ENCODE measurements at regions not wholly inside any gene's neighbourhood (a gene's known extent, or its start where the extent isn't known, plus 50 kb on each side); places are given as distances from the start of the nearest gene placed in this dataset.

DNA sequence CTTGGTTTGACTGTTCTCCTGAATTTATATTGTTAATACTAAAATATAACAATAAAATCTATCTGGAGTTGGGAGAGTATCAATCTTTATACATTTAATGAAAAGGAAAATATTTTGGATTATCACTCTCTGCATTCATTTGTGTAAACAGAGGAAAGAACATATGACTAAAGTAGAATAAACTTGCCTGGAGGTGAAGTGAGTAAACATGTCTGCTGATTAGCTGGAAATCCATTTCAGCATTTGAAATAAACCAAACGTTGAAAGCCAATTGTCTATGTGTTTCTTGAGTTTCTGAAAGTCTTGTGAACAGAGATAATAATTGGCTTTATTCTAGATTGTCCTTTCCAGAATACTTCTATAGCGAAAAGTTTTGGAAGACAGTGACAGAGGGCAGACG, 776.2 kb downstream of the SEMA5A start:
- intact Hi-C loops (cut with DNase I): no loop called here
- H3K36me3 ChIP-seq: no peaks in the 10 kb centered on the region
- TF ChIP-seq POLR2AphosphoS5 (IDR thresholded peaks at IDR 0.05; ENCODE audit: insufficient read depth in 1 of 2, low read depth in 1 of 2) (no peak), POLR2A (IDR thresholded peaks at IDR 0.05) (no peak)
- TF ChIP-seq, protein P1, sequence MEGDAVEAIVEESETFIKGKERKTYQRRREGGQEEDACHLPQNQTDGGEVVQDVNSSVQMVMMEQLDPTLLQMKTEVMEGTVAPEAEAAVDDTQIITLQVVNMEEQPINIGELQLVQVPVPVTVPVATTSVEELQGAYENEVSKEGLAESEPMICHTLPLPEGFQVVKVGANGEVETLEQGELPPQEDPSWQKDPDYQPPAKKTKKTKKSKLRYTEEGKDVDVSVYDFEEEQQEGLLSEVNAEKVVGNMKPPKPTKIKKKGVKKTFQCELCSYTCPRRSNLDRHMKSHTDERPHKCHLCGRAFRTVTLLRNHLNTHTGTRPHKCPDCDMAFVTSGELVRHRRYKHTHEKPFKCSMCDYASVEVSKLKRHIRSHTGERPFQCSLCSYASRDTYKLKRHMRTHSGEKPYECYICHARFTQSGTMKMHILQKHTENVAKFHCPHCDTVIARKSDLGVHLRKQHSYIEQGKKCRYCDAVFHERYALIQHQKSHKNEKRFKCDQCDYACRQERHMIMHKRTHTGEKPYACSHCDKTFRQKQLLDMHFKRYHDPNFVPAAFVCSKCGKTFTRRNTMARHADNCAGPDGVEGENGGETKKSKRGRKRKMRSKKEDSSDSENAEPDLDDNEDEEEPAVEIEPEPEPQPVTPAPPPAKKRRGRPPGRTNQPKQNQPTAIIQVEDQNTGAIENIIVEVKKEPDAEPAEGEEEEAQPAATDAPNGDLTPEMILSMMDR (IDR thresholded peaks at IDR 0.05): no peak

DNA sequence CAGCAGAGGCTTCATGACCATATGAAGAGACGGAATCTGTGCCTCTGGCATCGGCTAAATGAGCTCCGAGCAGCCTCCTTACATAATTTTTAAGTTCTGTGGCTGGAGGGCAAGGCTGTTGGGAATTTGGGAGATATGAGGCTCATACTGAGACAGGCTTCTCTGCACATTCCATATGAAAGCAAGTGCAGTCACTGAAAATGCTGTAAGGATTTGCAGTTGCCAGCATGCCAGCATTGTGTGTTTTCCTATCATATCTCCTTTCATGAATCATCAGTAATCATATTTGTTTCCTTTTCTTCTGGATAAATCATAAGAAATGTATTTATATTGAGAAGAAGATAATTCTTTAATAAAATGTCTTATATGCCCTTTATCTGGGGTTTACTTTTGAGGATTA, 775.4 kb downstream of the SEMA5A start:
- H3K4me1 ChIP-seq: no peaks in the 10 kb centered on the region
- intact Hi-C loops (cut with DNase I): no loop called here
- H3K4me3 ChIP-seq: no peak overlapping the region
- H3K9me3 ChIP-seq: no peaks in the 10 kb centered on the region
- H3K27me3 ChIP-seq: no peaks in the 10 kb centered on the region
- DNase-seq (ENCODE audit: extremely low spot score in 2 of 2): no peak
- H3K27ac ChIP-seq: no peak overlapping the region
- no peaks in the 10 kb centered on the region for H3K36me3 ChIP-seq
- no peak for TF ChIP-seq POLR2A (IDR thresholded peaks at IDR 0.05)
- TF ChIP-seq, protein P1 (IDR thresholded peaks at IDR 0.05): no peak
- TF ChIP-seq POLR2AphosphoS5 (IDR thresholded peaks at IDR 0.05; ENCODE audit: insufficient read depth in 1 of 2, low read depth in 1 of 2): no peak

More for the DNA sequence above, 776.2 kb downstream of the SEMA5A start:
- no peak for DNase-seq (ENCODE audit: extremely low spot score in 2 of 2)
- Histone ChIP-seq H3K27ac (no peak overlapping the region), H3K9me3 (no peaks in the 10 kb centered on the region), H3K4me3 (no peak overlapping the region), H3K27me3 (no peaks in the 10 kb centered on the region), H3K4me1 (no peaks in the 10 kb centered on the region)

DNA sequence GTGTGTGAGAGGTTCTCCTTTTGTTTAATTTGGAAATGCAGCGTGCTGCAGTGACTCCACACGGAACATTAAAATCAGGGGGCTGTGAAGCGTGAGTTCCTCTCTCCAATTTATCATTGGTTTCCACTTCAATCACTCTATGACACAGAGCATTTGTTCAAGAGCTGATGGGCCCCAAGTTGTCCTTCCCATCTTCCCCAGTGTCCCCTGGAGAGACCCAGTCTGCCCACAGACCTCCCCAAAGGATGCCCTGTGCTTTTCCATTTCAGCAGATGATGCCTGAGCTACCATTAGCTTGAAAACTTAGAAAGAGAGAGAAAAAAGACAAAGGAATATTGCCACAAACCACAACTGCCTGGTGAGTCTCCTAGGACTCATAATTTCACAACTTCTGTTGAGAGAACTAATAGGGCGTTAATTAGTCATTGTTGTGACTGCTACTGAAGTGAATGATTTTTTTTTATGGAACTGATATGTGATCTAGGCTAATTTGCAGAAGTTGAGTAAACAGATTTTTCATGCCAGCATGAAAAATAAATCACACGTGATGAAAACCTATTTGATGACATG, 772.7 kb downstream of the SEMA5A start:
- Histone ChIP-seq H3K9me3 (no peaks in the 10 kb centered on the region), H3K4me1 (no peaks in the 10 kb centered on the region), H3K4me3 (no peak overlapping the region), H3K27ac (no peak overlapping the region), H3K36me3 (no peaks in the 10 kb centered on the region), H3K27me3 (no peaks in the 10 kb centered on the region)
- intact Hi-C loops (cut with DNase I): no loop called here
- no peak for DNase-seq (ENCODE audit: extremely low spot score in 2 of 2)
- TF ChIP-seq POLR2AphosphoS5 (IDR thresholded peaks at IDR 0.05; ENCODE audit: insufficient read depth in 1 of 2, low read depth in 1 of 2) (no peak), POLR2A (IDR thresholded peaks at IDR 0.05) (no peak)
- TF ChIP-seq, protein P1 (IDR thresholded peaks at IDR 0.05): no peak

DNA sequence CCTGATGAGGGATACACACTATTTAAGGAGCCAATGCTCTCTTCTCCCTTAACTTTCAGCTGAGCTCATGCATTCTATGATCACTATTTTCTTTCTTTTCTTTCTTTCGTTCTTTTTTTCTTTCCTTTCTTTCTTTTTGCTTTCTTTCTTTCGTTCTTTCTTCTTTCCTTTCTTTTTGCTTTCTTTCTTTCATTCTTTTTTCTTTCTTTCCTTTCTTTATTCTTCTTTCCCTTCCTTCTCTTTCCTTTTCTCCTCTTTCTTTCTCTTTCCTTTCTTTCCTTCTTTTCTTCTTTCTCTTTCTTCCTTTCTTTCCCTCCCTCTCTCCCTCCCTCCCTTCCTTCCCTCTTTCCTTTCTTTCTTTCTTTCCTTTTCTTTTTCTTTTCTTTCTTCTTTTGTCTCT, 761.2 kb downstream of the SEMA5A start:
- H3K27ac ChIP-seq: no peak overlapping the region
- H3K4me3 ChIP-seq: no peak overlapping the region
- H3K4me1 ChIP-seq: no peaks in the 10 kb centered on the region
- TF ChIP-seq POLR2A (IDR thresholded peaks at IDR 0.05) (no peak), POLR2AphosphoS5 (IDR thresholded peaks at IDR 0.05; ENCODE audit: insufficient read depth in 1 of 2, low read depth in 1 of 2) (no peak)
- TF ChIP-seq, protein P1 (IDR thresholded peaks at IDR 0.05): no peak
- intact Hi-C loops (cut with DNase I): loop anchor here (5.0 kb wide), 1 partner anchor 33 kb away; no protein-coding TSS in a partner anchor
- H3K27me3 ChIP-seq: no peaks in the 10 kb centered on the region
- no peaks in the 10 kb centered on the region for H3K36me3 ChIP-seq
- DNase-seq (ENCODE audit: extremely low spot score in 2 of 2): no peak
- H3K9me3 ChIP-seq: no peaks in the 10 kb centered on the region

DNA sequence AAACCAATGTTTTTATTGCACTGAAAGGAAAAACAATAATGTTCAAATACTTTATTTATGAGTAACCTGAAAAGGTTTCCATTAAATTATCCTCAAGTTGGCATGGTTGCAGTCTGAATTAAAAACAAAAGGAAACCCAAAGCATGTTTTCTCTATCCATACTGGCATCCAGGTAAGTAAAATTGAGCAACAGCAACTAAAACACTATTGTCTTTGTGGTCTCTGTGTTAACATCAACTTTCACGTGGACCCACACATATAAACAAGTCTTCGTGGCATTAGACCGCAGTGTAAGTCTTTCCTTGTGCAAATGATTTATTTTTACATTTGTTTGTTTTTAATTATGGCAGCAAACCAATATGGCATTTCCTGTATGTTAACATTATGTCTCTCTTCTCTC, 757.6 kb downstream of the SEMA5A start:
- no peak for DNase-seq (ENCODE audit: extremely low spot score in 2 of 2)
- no peaks in the 10 kb centered on the region for H3K36me3 ChIP-seq
- no peak overlapping the region for H3K4me3 ChIP-seq
- intact Hi-C loops (cut with DNase I): no loop called here
- H3K4me1 ChIP-seq: no peaks in the 10 kb centered on the region
- TF ChIP-seq, protein P1 (IDR thresholded peaks at IDR 0.05): no peak
- TF ChIP-seq POLR2AphosphoS5 (IDR thresholded peaks at IDR 0.05; ENCODE audit: insufficient read depth in 1 of 2, low read depth in 1 of 2) (no peak), POLR2A (IDR thresholded peaks at IDR 0.05) (no peak)
- no peaks in the 10 kb centered on the region for H3K27me3 ChIP-seq
- no peak overlapping the region for H3K27ac ChIP-seq
- H3K9me3 ChIP-seq: no peaks in the 10 kb centered on the region
